ENCODE measurements at regions not wholly inside any gene's neighbourhood (a gene's known extent, or its start where the extent isn't known, plus 50 kb on each side); places are given as distances from the start of the nearest gene placed in this dataset.

GRCh38 chr12:61161961-61162360 is 1098.2 kb upstream of the USP15 start:
- intact Hi-C loops (cut with DNase I) = no loop called here
- Histone ChIP-seq H3K4me1 (no peaks in the 10 kb centered on the region), H3K4me3 (no peak overlapping the region), H3K27ac (no peak overlapping the region), H3K36me3 (no peaks in the 10 kb centered on the region), H3K27me3 (no peaks in the 10 kb centered on the region), H3K9me3 (no peaks in the 10 kb centered on the region)
- no peak for DNase-seq (ENCODE audit: low spot score in 2 of 2)
- no peak for TF ChIP-seq CTCF (IDR thresholded peaks at IDR 0.05)

DNA sequence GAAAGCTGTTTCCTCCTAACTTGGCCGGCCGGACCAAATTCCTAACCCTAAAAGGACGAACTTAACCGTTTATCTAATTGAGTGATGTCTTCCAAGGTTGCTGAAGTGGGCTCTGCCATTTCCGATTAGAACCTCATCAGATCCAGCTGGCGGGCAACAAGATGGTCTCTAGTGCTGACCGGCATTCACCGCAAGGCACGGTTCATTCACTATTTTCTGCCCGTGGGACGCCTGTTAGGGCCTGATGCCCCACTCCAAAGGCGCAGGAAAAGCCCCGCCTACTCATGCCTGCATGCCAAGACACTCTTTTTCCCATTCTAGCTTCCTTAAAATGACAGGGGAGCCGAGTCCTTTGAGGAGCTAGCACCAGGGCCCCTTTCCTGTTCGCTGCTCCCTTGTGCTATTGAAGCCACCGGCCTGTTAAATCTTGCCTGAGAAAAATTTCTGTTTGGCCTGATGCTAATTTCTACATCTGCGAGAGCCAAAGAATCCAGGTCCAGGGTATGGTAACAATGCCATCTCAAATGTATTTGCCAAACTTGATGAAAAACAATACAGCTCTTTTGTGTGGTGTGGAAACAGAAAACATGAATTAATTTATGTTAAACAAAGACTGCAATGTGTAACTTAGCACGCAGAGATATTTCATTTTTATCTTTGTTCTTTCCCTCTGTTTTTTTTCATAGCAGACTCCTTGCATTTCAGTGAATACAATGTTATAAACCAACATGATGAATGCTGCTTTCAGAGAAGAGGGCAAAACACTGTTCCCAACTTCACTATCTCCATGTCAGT is 1071.2 kb upstream of the USP15 start:
- Histone ChIP-seq H3K27ac (no peak overlapping the region), H3K36me3 (no peaks in the 10 kb centered on the region), H3K4me1 (no peaks in the 10 kb centered on the region), H3K27me3 (no peaks in the 10 kb centered on the region), H3K4me3 (peak overlapping the region in 1 of 2 donors; percentile 14), H3K9me3 (no peaks in the 10 kb centered on the region)
- no peak for TF ChIP-seq CTCF (IDR thresholded peaks at IDR 0.05)
- no peak for DNase-seq (ENCODE audit: low spot score in 2 of 2)
- intact Hi-C loops (cut with DNase I) = no loop called here

- Histone ChIP-seq H3K9me3 (no peaks in the 10 kb centered on the region), H3K36me3 (no peaks in the 10 kb centered on the region), H3K4me1 (no peaks in the 10 kb centered on the region), H3K4me3 (no peak overlapping the region), H3K27ac (no peak overlapping the region), H3K27me3 (no peaks in the 10 kb centered on the region)
- intact Hi-C loops (cut with DNase I) = no loop called here
- no peak for TF ChIP-seq CTCF (IDR thresholded peaks at IDR 0.05)
- DNase-seq (ENCODE audit: low spot score in 2 of 2) = no peak
Observed at GRCh38 chr12:61213646-61214045, 1046.6 kb upstream of the USP15 start.

DNA sequence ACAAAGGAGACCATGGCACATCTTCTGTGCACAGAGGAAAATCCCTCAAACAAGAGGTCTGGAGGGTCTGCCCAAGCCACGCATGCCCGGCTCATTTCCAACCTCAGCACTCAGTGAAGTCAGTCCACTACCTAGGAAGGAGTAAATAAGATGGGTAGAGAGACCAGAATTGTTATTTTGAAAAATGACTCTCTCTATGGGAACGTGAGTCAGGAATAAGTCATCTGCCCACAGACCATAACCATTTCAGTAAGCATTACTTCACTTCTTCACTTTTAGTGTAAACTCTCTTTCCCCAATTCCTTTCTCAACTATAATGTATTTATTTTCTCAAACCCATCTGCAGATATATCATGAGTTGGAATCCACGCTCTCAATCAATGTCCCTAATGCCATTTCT is 1039.9 kb upstream of the USP15 start:
- intact Hi-C loops (cut with DNase I) = no loop called here
- TF ChIP-seq CTCF (IDR thresholded peaks at IDR 0.05) = no peak
- Histone ChIP-seq H3K36me3 (no peaks in the 10 kb centered on the region), H3K4me3 (no peak overlapping the region), H3K4me1 (no peaks in the 10 kb centered on the region), H3K27ac (no peak overlapping the region), H3K27me3 (no peaks in the 10 kb centered on the region), H3K9me3 (no peaks in the 10 kb centered on the region)
- DNase-seq (ENCODE audit: low spot score in 2 of 2) = no peak

- no peak for TF ChIP-seq CTCF (IDR thresholded peaks at IDR 0.05)
- no peak overlapping the region for H3K4me3 ChIP-seq
- no peaks in the 10 kb centered on the region for H3K4me1 ChIP-seq
- intact Hi-C loops (cut with DNase I) = no loop called here
- no peak overlapping the region for H3K27ac ChIP-seq
- DNase-seq (ENCODE audit: low spot score in 2 of 2) = no peak
- no peaks in the 10 kb centered on the region for H3K9me3 ChIP-seq
- no peaks in the 10 kb centered on the region for H3K27me3 ChIP-seq
- H3K36me3 ChIP-seq = no peaks in the 10 kb centered on the region
Observed at GRCh38 chr12:61232040-61232439, 1028.2 kb upstream of the USP15 start.

DNA sequence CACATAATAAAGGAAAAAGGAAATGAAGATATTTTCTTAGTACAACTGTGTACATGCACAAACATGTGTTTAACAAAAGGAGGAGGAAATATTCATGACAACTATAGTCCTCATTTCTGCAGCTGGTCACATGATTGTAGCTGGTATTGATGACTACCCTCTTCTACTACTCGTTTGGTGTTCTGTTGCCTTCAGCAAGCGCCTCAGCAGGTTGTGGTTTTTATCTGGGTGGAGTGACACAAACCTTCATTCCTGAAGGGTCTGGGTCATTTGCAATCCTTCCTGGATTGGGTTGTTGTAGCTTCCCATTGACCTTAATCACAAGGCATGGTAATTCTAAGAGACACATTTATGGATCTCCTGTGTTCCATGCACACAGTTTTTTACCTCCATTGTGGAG is 1009.9 kb upstream of the USP15 start:
- no peak for DNase-seq (ENCODE audit: low spot score in 2 of 2)
- intact Hi-C loops (cut with DNase I) = no loop called here
- Histone ChIP-seq H3K4me1 (no peaks in the 10 kb centered on the region), H3K4me3 (no peak overlapping the region), H3K27me3 (no peaks in the 10 kb centered on the region), H3K9me3 (no peaks in the 10 kb centered on the region), H3K36me3 (no peaks in the 10 kb centered on the region), H3K27ac (no peak overlapping the region)
- TF ChIP-seq CTCF (IDR thresholded peaks at IDR 0.05) = no peak

Measured in ascending aorta (tissue), 2 donors.